ENCODE measurements at regions not wholly inside any gene's neighbourhood (a gene's known extent, or its start where the extent isn't known, plus 50 kb on each side); places are given as distances from the start of the nearest gene placed in this dataset.

- no peak for DNase-seq
Measured at GRCh38 chr18:69109686-69110085, 291.0 kb upstream of the DOK6 start.

DNA sequence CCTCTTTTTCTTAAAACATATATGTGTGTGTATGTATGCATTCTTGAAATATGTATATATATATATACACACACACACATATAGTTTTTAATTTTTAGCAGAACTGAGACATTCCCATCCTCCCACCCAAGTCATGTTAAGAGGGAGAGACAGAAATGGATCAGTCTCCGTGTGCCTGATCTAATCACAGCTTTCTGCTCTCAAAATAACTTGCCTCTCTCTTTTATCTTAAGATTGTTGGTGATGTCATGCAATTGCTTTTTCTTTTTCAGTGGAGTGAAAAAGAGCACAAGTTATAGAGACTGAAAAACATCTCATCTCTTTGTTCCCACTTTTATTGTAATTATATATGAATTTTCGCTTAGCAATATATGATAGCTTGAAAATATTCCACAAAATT lies 279.9 kb upstream of the DOK6 start:
- DNase-seq = no peak

- no peak for DNase-seq
Measured at GRCh38 chr18:69123421-69123820, 277.3 kb upstream of the DOK6 start.

DNA sequence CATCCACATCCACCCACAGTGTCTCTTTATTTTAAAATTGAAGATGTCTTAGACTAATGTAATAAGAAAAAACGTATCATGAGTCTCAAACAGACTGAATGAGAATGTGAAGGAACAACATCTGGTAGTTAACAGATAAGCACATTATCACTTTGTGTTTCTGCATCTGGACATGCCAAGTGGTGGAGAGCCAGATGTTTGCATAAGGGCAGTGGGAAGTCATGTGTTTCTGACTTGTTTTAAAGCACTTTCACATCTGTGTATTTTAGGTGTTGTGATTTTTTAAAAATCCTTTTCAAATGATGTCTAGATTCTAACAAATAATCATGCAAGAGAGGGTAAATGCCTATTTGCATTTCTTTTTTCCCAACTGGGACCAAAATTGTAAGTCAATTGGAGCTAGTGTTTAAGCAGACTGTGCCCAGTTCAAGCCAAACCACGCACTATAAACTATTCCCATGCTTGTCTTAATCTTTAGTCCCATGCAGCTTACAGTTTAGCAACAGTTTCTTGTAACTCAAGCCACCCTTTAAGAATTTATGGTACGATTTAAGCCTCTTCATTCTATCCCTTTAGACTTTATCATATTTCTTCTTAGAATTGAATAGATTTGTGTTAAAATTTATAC lies 272.7 kb upstream of the DOK6 start:
- no peak for DNase-seq

DNA sequence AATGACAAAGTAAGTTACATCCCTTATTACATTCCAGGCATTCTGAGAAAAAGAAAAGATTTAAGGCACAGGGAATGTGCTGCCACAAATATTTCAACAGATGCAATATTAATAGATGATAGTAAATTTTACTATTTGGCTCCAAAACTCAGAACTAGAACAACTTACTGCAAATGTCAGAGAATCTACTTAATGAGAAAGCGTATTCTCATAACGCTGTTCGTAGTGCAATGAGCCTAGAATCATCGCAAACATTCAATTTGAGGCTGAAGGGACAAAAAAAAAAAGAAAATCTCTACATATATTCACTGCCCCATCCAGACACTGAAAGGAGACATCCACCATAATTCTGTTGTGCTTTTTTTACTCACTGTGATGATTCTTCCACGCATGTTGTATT lies 272.1 kb upstream of the DOK6 start:
- DNase-seq = no peak

DNA sequence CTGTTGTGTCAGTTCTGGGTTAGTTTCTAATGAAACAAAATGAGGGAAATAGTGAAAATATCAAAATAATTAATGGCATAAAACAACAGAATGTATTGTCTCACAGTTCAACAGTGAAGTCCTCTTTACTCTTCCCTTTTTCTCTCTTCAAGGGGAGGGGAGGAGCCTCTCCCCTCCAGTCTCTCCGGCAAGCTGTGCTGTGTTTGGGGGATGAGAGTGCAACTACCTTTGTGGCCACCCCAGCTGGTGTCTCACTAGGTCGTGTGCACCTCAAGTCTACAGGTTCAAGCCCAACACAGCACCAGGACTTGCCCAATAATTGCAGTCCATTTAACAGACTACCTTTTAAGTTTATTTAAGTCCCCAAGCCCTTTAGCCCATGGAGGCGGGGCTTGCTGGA lies 271.7 kb upstream of the DOK6 start:
- no peak for DNase-seq

DNA sequence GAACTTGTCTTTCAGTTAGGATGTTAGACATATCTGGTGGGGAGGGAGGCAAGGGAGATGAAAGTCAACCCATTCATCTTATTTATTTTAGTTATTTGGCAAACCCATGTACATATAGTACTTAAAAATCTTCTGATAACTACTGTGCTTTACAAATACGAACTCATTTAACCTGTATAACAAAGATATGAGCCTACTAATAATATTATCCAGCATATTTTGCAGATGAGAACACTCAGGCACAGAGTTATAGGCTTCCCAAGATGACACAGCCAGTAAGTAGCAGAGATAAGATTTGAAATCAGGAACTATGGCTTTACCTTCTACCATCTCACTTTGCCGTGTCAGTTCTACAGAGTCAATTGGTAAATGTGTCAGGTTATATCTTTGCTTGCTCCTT lies 262.6 kb upstream of the DOK6 start:
- DNase-seq = no peak

DNA sequence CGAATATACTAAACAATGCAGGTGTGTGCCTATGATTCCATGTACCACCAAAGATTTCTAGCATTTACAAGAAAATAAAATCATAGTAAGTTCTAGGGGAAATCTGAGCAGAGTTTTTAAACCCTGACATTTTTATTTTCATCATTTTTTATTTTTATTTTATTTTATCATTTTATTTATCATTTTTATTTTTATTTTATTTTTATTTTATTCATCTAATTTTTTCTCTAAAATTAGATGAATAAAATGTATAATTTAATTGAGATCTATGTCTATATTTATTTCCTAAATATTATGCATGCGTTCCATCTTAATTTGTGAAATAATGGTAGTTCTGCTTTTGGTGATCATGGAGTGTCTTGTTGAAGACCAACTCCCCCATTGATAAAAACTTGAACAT lies 257.6 kb upstream of the DOK6 start:
- no peak for DNase-seq

DNA sequence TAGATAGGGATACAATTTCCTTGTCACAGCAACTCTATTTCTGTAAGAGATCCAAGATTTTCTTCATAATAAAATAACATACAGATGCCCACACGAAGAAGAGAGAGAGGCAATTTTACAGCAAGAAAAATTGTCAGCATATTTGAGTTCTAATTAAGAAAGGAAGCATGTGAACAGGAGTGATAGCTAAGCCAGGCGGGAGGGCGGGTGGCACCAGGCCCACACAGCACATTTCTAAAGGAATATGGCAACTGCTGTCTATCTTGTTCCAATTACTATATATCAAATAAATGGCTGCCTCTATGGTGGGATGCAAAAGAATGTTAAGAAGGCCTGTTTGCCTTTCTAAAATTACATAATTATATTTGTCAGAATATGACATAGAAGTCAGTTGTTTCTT lies 248.3 kb upstream of the DOK6 start:
- DNase-seq = no peak

DNA sequence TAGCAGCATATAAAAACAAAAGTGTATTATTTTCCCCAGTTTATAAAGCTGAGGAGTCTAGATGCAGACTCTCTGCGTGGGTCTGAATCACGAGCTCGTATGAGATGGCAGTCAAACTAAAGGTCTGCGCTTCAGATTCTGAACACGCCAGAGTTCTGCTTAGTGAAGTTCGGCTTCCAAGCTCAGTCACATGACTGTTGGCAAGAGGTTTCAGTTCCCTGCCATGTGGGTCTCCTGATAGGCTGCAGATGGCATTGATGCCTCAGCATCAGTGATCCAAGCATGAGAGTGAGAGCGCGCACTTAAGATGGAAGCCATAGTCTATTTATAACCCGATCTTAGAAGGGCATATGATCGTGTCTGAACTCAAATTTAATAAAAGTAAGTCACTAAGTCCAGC lies 242.8 kb upstream of the DOK6 start:
- no peak for DNase-seq

DNA sequence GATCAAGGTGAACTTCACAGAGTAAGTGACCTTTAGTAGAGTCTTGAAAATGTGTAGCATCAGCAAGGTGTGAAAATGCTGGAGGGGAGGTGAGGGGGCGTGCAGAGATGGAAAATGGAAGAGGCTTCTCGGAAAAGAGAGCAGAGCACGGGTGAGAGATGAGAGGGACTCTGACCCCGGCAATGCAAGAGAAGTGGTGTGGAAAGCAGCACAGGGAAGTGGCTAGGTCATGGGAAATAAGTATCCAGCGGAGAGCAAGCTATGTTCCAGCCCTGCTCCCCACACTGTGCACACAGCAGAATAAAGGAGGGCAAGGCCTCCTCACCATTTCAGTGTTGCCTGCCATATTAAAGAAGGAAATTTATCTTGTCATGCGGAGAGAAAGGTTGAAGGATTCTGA lies 241.7 kb upstream of the DOK6 start:
- no peak for DNase-seq

- DNase-seq = no peak
Measured at GRCh38 chr18:69161383-69162028, 239.2 kb upstream of the DOK6 start.

- DNase-seq = no peak
Measured at GRCh38 chr18:69162649-69163048, 238.0 kb upstream of the DOK6 start.

DNA sequence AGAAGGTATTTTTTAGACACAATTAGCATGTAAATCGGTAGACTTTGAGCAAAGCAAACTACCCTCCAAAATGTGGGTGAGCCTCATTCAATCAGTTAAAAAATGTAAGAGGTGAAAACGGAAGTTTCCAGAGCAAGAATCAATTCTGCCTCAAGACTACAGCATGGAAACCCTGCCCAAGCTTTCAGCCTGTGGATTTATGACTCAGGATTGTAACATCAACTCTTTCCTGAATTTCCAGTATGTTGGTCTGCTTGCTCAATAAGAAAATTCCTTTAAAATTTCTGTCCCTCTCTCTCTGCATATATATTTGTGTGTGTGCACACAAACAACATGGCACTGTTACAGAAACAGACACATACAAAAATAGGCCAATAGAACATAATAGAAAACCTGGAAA lies 228.6 kb upstream of the DOK6 start:
- no peak for DNase-seq

DNA sequence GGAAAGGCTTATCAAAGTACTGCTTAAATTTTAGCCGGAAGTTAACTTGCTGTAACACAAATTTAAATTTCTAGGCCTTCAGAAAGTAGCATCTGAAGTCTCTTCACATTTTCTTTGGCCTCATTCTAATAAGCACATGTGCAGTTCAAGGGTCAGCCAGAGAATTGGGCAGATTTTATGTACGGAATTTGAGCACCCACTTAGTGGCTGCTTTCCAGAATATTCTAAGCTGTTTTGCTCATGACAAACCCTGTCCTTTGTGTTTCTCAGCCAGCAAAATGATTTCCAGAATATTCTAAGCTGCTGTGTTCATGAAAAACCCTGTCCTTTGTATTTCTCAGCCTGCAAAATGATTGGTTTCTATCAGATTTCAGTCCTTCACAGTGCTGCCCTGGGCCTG lies 225.0 kb upstream of the DOK6 start:
- DNase-seq = no peak

- DNase-seq = no peak
Measured at GRCh38 chr18:69176741-69177140, 223.9 kb upstream of the DOK6 start.

DNA sequence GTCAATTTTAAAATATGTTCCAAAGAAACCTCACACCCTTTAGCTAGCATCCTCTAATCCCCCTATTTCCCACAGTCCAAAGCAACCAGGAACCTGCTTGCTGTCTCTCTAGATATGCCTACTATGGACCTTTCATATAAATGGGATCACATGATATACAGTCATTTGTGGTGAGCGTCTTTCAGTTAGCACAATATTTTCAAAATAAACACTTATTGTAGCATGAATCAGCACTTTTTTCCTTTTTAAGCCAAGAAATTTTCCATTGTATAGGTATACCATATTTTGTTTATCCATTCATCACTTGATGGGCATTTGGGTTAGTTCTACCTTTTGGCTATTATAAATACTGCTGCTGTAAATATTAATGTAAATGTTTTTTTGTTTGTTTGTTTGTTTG lies 223.0 kb upstream of the DOK6 start:
- DNase-seq = no peak

- DNase-seq = no peak
Measured at GRCh38 chr18:69186162-69186561, 214.5 kb upstream of the DOK6 start.

- DNase-seq = no peak
Measured at GRCh38 chr18:69196336-69196735, 204.4 kb upstream of the DOK6 start.

- DNase-seq = no peak
Measured at GRCh38 chr18:69205925-69206324, 194.8 kb upstream of the DOK6 start.

- DNase-seq = no peak
Measured at GRCh38 chr18:69208545-69208944, 192.1 kb upstream of the DOK6 start.

DNA sequence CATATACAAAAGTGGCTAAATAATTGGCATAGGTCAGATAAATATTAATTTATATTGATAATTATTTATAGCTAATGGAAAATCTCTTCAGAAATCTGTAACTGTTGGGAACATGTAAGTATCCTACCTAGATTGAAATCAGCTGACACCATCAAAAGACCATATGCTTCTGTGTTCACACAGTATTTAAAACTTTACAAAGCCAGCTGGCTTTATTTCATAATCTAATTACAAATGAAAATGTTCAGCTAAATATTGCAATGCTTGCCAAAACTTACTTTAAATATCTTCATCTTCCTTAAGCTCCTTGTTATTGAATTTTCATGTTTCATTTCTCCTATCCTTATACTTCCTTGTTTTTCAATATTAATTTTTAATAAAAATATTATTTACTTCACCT lies 190.9 kb upstream of the DOK6 start:
- no peak for DNase-seq

- no peak for DNase-seq
Measured at GRCh38 chr18:69213842-69214241, 186.8 kb upstream of the DOK6 start.

DNA sequence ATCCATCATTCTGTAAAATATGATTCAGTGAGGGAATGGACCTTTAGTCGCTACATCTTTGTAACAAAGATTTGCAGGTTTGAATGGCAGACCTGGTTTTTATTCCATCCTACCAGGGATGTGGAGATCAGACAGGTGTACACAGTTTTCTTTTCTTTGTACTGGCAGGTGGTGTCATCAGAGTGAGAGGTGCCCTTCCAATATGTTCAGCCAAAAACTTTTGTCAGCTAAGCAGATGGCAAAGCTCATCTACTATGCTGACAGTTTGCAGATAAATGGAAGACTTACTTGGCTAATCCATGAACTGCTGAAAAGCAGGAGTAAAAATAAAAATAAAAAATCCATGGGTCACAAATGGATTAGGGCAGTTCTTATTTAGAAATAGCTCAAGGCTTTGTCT lies 185.5 kb upstream of the DOK6 start:
- no peak for DNase-seq

DNA sequence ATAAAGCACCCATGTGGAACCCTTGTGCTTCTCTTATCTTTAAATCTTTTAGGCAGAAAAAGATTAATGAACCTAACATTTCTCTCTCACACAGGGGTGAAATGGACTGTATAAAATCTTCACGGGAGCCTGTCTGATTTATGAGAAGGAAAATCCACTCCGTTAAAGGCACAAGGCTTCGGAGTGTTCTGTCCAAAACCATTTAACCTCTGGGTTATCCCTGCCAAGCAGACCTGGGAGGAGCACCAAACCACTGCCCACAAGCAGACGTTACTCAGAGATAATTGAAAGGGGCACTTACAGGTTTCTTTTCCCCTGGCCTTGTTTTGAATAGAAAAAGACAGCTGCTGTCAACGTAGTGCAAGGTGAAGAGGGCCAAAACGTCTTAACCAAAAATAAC lies 184.4 kb upstream of the DOK6 start:
- DNase-seq = no peak
